HG02981 (cell line): ENCODE measurements at regions not wholly inside any gene's neighbourhood (a gene's known extent, or its start where the extent isn't known, plus 50 kb on each side); places are given as distances from the start of the nearest gene placed in this dataset.
"Not testable (repeated sequence)": the region's sequence is repeated elsewhere in the genome, so short reads cannot be mapped to it uniquely, and the experiment has no call there.

Experiments
- ATAC-seq: cut with Tn5 transposase; IDR thresholded peaks from one replicate; pipeline ENCODE4 v1.9.1; 2021; ENCODE audit warnings: mild to moderate bottlenecking, moderate library complexity; ENCODE audit not compliant: unreplicated experiment

- ATAC-seq, result no peak
These were observed 1517.5 kb downstream of the RPIA start for GRCh38 chr2:90209009-90209408.

- no peak for ATAC-seq
These were observed 1518.3 kb downstream of the RPIA start for GRCh38 chr2:90209806-90210205.

GRCh38 chr2:90215880-90216279, 1524.4 kb downstream of the RPIA start:
- ATAC-seq, result not testable (repeated sequence)

- not testable (repeated sequence) for ATAC-seq
These were observed 1525.3 kb downstream of the RPIA start for GRCh38 chr2:90216801-90217200.

- not testable (repeated sequence) for ATAC-seq
These were observed 1527.1 kb downstream of the RPIA start for GRCh38 chr2:90218534-90218933.

GRCh38 chr2:90220623-90221299, 1529.3 kb downstream of the RPIA start:
- not testable (repeated sequence) for ATAC-seq

- ATAC-seq, result no peak
These were observed 1529.8 kb downstream of the RPIA start for GRCh38 chr2:90221300-90221651.

- not testable (repeated sequence) for ATAC-seq
These were observed 1533.3 kb downstream of the RPIA start for GRCh38 chr2:90224767-90225166.

- ATAC-seq, result not testable (repeated sequence)
These were observed 1535.1 kb downstream of the RPIA start for GRCh38 chr2:90226465-90227072.

- not testable (repeated sequence) for ATAC-seq
These were observed 1539.7 kb downstream of the RPIA start for GRCh38 chr2:90231199-90231598.

- ATAC-seq, result not testable (repeated sequence)
These were observed 1544.0 kb downstream of the RPIA start for GRCh38 chr2:90235452-90235851.

GRCh38 chr2:90237923-90238361, 1546.5 kb downstream of the RPIA start:
- ATAC-seq, result not testable (repeated sequence)

GRCh38 chr2:90238505-90239230, 1547.2 kb downstream of the RPIA start:
- ATAC-seq, result not testable (repeated sequence)

- ATAC-seq, result not testable (repeated sequence)
These were observed 1548.3 kb downstream of the RPIA start for GRCh38 chr2:90239769-90240168.

GRCh38 chr2:90244902-90245765, 1553.7 kb downstream of the RPIA start:
- ATAC-seq, result not testable (repeated sequence)

GRCh38 chr2:90248400-90248799, 1556.9 kb downstream of the RPIA start:
- not testable (repeated sequence) for ATAC-seq

GRCh38 chr2:90250350-90250749, 1558.9 kb downstream of the RPIA start:
- not testable (repeated sequence) for ATAC-seq

- not testable (repeated sequence) for ATAC-seq
These were observed 1560.1 kb downstream of the RPIA start for GRCh38 chr2:90251576-90251975.

GRCh38 chr2:90253306-90253705, 1561.8 kb downstream of the RPIA start:
- not testable (repeated sequence) for ATAC-seq

GRCh38 chr2:90266888-90267287, 1575.4 kb downstream of the RPIA start:
- ATAC-seq, result not testable (repeated sequence)

- not testable (repeated sequence) for ATAC-seq
These were observed 1596.3 kb downstream of the RPIA start for GRCh38 chr2:90287751-90288150.
